ENCODE measurements at regions not wholly inside any gene's neighbourhood (a gene's known extent, or its start where the extent isn't known, plus 50 kb on each side); places are given as distances from the start of the nearest gene placed in this dataset.

DNA sequence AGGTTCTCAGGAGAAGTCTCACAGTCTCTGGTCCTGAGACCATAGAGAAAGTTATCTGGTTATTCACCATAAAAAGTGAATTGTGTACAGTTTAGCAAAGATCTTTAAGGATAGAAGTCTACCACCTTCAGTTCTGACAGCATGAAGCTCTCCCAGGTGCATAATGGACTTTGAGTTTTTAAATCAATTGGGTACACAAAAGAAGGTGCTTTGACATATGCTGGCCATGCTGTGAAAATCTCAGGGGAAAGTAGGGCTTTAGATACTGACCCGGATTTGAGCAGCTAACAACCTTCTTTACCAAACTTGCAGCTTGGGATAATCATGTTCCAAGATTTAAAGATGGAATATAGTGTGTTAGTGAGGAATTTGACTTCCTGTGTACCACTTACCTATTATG lies 264.2 kb downstream of the ZSWIM6 start:
- no peak for DNase-seq

GRCh38 chr5:61597684-61598083 lies 265.6 kb downstream of the ZSWIM6 start:
- DNase-seq = no peak

DNA sequence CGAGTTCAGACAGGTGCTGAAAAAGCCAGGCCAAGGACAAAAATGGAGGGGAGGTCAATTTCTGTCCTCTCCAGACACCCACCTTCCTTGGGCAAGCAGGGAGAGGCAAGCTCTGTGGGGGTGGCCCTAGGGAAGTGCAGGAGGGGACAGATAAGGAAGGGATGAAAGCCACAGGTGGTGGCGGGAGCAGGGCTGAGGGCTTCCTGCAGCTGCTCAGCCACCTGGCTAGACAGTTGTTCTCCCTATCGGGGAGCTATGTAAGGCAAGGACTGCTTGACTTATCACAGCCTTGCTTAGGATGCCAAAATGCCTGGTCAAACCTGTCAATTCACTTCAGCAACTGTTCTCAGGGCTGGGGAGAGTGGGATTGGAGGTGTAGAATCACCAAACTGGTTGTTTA lies 266.1 kb downstream of the ZSWIM6 start:
- DNase-seq = no peak

DNA sequence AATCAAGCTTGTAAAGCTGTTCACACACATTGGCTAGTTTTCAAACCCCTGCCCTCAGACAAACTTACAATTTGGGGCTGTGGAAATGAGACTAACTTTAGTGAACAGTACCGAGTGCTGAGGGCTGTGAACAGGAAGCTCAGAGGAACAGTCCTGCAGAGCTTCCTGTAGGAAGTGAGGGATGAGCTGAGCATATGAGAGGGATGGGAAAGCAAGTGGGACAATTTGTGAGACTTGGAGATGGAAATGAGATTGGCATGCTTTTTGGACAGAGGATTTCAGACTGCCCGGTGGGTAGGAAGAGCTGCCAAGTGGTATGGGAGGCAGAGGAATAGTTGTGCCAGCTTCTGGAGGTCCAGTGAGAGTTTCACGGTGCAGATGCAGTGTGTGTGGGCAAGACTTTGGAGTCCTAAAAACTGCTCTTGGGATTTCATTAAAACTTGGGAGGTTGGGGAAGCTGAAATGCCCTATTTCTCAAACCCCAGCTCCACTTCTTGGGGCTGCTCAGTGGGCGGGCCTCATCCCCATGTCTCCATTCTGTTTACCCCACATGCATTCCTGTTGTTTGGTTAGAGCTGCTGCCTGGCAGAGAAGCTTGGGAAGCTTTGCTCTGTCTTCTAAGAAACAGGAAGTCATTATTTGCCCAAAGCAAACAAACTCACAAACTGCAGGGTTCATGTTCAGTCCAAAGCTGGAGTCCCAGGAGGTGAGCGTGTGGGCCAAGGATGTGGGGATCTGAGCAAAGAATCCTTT lies 267.5 kb downstream of the ZSWIM6 start:
- no peak for DNase-seq

DNA sequence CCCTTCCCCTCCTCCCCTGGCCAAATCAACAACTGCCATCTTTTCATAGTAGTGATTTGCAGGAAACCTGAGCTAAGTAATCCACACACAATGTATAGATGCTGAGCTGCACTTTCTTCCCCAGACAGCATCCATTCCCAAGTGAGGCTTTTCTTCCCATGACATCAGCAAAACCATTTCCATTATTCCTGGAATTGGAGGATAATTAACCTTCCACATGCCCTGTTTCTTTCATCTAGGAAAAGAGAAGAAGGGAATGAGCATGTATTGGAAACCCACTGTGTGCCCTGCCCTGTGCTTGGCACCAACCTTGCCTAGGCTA lies 268.0 kb downstream of the ZSWIM6 start:
- no peak for DNase-seq

DNA sequence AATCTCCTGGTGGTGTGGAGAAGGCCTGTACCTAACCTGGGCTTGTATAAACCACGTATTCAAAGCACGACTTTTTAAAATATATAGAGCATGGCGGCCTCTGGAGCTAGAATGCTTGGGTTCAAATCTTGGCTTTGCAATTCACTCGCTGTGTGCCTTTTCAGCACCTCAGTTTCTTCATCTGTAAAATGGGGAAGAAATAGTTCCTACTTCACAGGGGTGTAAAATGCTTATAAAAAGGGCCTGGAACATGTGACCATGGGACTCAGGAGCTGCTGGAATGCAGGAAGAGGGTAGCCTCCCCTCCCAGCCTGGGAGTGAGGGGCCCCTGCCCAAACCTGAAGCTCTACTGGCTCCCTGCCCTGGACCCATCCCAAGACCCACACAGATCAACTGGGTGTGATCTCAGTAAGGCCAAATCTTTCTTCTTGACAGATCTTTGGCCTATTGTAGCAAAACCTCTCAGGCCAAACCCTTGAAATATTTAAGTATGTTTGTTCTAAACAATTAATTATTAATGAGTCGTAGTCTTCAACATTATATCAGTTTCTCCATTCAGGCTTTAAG lies 269.0 kb downstream of the ZSWIM6 start:
- DNase-seq = no peak

- DNase-seq = peak in 48 of 56 donors; percentile 14 to 88 (median 66)
These were observed 271.3 kb downstream of the ZSWIM6 start for GRCh38 chr5:61603211-61603908.

DNA sequence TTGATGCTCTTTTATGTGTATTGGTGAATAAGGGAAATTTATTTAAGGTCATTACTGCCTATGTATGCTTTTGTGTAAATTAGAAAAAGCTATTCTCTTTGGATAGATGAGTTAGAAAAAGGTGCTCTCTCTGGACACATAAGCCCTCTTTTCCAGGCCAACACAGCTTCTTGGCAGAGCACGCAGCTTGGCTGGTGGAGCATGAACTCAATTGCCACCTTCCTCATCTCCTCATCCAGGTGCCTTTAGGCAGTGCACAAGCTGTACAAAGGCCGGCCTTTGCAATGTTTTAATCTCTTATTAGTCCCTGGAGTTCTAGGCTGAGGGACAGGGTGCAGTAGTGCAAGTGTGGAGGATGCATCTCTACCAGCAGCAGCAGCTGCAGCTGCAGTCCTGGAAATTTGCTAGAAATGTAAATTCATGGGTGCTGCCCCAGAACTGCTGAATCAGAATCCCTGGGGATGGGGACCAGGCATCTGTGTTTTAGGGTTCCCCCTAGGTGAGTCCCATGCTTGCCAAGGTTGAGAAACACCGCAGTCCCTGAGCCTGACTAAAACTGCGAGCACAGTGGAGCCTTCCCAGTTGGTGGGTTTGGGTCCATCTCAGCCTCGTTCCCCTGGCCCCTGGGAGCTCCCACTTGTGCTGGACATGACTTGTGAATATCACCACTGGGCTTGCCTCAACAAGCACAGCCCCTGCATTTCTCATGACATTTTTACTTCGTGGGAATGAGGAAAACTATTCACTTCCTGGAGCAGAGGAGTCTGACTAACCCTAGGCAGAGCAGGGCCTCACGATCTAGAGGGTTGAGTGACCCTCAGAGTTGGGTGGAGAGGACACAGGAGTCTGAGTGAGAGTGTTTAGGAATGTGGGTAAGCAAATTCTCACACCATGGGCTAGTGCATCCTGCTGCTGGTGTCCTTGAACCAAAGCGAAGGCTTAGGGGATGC lies 272.3 kb downstream of the ZSWIM6 start:
- DNase-seq = no peak

DNA sequence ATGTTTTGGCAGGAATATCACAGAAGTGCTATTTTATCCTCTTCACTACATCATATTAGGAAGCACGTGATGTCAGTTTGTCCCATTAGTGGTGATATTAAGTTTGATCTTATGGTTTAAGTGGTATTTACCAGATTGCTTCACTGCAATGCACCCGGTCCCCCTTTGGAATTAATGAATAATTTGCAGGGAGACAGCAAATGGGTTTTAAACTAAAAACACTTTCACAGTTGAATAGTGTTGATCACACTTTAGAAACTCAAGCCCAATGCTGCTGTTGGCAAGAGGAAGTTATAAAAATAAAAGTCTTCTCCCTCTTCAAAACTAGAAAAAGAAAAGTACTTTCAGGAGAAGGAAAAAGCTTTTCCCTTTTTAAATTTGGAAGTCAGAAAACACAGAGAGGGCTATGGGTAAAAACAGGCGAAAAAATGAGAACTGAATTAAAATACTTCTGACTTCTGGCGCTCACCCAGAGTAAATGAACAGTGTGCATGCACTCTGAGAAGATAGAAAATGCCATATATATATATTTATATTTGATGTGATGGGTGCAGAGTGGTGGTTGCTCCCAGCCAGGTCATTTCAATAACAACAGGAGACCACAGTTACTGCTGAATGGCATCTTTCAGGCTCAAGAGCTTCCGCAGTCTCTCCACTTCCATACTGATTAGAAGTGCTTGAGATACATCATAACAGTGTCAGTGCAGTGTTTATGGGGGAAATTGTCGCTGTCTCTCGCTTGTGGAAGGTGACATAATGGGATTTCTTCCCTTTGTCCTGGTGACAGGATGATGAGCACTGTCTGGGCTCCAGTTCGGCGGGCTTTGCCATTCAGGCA lies 278.0 kb downstream of the ZSWIM6 start:
- peak in 2 of 56 donors; percentile 31 to 47 for DNase-seq

- DNase-seq = peak in 3 of 56 donors; percentile 23 to 36 (median 27)
These were observed 278.6 kb downstream of the ZSWIM6 start for GRCh38 chr5:61610678-61611024.

- DNase-seq = peak in 1 of 56 donors; percentile 29
These were observed 280.4 kb downstream of the ZSWIM6 start for GRCh38 chr5:61612431-61612830.

DNA sequence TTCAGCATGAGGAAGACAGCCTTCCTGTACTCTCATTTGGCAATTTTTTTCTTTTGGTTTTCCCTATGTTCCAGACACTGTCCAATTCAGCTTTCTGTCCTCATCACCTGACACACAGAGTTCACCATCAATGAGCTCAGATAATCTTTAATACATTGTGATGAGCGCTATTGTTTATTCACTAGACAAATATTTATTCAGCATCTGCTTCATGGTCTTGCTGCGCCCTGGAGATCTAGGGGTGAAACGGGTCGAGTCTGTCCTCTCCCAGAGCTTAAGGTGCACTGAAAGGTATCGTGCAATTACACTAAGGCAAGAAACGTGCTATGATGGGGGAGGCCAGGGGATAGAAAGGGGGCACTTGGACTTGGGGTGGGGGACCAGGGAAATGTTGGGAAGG lies 281.6 kb downstream of the ZSWIM6 start:
- no peak for DNase-seq

DNA sequence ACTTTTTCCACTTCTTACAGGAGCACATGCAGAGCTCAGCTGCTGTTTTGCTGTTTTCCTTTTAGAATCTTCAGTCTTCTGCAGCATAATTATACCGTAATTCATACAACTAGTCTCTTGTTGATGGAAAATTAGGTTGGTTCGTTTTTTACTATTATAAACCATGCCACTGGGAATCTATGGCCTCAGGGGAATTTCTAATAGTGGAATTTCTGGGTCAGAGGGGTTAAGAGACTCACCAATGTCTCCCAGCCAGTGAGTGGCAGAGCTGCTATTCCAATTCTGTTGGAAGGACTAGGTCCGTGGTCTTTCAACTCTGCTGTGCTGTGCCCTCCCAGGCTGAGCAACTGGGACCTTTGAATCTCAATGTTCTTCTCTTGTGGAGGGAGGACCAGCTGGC lies 282.5 kb downstream of the ZSWIM6 start:
- DNase-seq = no peak

- DNase-seq = peak in 15 of 56 donors; percentile 10 to 52 (median 27)
These were observed 285.0 kb downstream of the ZSWIM6 start for GRCh38 chr5:61617039-61617438.

GRCh38 chr5:61617995-61618525 lies 286.0 kb downstream of the ZSWIM6 start:
- DNase-seq = no peak

- DNase-seq = no peak
These were observed 286.5 kb downstream of the ZSWIM6 start for GRCh38 chr5:61618577-61618976.

DNA sequence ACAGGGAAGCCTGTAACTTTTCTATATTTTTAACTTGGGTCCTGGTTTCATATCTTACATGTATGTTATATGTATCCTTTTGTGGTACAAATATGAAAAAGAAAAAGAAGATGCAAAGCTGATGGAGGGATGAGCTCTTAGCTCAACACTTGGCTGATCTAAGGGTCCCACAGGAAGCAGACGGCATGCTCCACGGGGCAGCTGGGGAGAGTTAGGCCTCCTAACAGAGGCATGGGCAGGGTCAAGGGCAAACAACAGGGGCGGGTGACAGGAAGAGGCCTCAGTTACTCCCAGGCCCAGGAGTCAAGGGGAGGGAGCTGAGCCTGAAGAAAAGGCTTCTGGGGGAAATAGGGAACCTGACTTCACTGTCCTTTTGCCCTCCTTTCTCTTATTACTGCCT lies 287.2 kb downstream of the ZSWIM6 start:
- DNase-seq = no peak

GRCh38 chr5:61619777-61620518 lies 287.9 kb downstream of the ZSWIM6 start:
- DNase-seq = peak in 28 of 56 donors; percentile 6 to 66 (median 38)

GRCh38 chr5:61620699-61621182 lies 288.7 kb downstream of the ZSWIM6 start:
- DNase-seq = peak in 14 of 56 donors; percentile 26 to 79 (median 62)

All from nucleus accumbens (tissue), 56 donors.